ENCODE measurements at regions not wholly inside any gene's neighbourhood (a gene's known extent, or its start where the extent isn't known, plus 50 kb on each side); places are given as distances from the start of the nearest gene placed in this dataset.

- no peak overlapping the region for H3K4me3 ChIP-seq (ENCODE audit: low read depth, low read length)
- TF ChIP-seq CTCF (IDR thresholded peaks at IDR 0.05; ENCODE audit: insufficient read depth, low read depth, low read length) = no peak
- DNase-seq (ENCODE audit: low read depth) = no peak
These were observed 394.9 kb downstream of the MED10 start for GRCh38 chr5:5983261-5983980.

DNA sequence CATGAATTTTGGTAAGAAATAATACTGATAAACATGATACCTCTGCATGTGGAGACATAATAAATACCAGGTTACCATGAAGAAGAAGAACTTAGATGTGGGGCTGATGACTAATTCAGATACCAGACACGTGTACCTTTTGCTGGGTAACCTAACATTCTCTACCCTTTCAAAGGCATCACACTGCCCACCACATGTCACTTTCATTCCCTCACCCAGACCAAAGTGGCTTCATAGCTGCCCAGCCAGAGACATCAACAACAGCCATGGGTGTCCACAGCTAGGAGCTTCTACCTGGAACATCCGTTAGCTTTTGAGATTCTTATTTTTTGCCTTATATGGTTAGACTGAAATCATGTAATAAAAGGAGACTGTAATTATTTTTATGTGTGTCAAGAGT lies 396.8 kb downstream of the MED10 start:
- no peak for DNase-seq (ENCODE audit: low read depth)
- no peak for TF ChIP-seq CTCF (IDR thresholded peaks at IDR 0.05; ENCODE audit: insufficient read depth, low read depth, low read length)
- H3K4me3 ChIP-seq (ENCODE audit: low read depth, low read length) = no peak overlapping the region

DNA sequence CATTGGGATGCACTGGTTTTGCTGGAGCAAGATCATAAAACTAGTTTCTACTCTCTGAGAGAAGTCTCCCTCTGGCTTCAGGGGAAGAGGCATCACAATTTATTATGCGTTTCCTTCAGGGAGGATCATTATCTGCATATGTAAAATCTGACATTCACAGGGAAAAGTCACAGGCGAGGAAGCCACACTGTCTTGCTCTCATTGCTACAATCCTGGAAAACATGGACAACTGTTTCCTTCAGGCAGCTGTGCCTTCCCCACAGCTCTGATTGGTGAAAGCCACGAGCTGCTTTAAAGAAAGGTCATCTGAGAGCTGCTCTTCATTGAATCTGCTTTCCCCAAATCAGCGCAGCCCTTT lies 397.8 kb downstream of the MED10 start:
- TF ChIP-seq CTCF (IDR thresholded peaks at IDR 0.05; ENCODE audit: insufficient read depth, low read depth, low read length) = no peak
- no peak for DNase-seq (ENCODE audit: low read depth)
- no peak overlapping the region for H3K4me3 ChIP-seq (ENCODE audit: low read depth, low read length)

DNA sequence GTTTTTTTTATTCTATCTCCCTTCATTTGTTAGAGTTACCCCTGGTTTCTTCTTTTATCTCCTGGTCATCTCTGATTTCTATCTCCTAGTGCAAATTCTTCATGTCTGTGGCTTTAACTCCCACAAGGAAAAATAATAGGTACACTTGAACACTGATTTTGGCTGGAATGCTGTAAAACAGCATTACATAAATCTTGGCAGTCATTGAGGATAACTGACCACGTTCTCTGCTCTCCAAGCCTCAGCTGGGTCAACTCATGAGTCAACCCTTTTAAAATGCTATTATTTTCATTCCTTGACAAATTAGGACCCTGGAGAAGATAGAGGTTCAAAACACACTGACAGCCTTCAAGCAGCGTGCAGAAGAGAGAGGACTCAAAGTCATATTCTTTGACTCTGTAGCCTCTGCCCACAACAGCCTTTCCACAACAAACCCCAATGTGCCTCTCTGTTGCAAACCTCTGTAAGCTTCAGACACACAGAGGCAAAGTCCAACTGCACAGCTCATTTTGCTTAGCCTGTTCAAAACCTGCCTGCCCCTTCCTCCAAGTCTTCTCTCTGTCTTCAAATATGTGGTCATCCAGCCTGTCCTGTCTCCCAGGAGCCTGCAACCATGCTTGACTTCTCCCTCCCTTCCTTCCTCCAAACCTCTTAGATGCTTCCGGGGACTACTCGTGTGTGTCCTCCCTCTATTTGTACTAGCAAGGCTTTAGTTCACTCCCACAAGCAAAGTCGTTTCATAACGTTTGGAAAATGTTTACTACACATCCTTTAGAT lies 398.4 kb downstream of the MED10 start:
- peak; percentile 52 for DNase-seq (ENCODE audit: low read depth)
- no peak overlapping the region for H3K4me3 ChIP-seq (ENCODE audit: low read depth, low read length)
- no peak for TF ChIP-seq CTCF (IDR thresholded peaks at IDR 0.05; ENCODE audit: insufficient read depth, low read depth, low read length)

- peak; percentile 76 for DNase-seq (ENCODE audit: low read depth)
- H3K4me3 ChIP-seq (ENCODE audit: low read depth, low read length) = no peak overlapping the region
- TF ChIP-seq CTCF (IDR thresholded peaks at IDR 0.05; ENCODE audit: insufficient read depth, low read depth, low read length) = no peak
These were observed 399.0 kb downstream of the MED10 start for GRCh38 chr5:5979377-5979760.

- DNase-seq (ENCODE audit: low read depth) = no peak
- H3K4me3 ChIP-seq (ENCODE audit: low read depth, low read length) = no peak overlapping the region
- TF ChIP-seq CTCF (IDR thresholded peaks at IDR 0.05; ENCODE audit: insufficient read depth, low read depth, low read length) = no peak
These were observed 399.6 kb downstream of the MED10 start for GRCh38 chr5:5978501-5979376.

Data from fibroblast of villous mesenchyme (primary cell).